ENCODE measurements at regions not wholly inside any gene's neighbourhood (a gene's known extent, or its start where the extent isn't known, plus 50 kb on each side); places are given as distances from the start of the nearest gene placed in this dataset.

- TF ChIP-seq EZH2 (IDR thresholded peaks at IDR 0.05; ENCODE audit: insufficient read depth, low read length) (no peak), CTCF (IDR thresholded peaks at IDR 0.05; ENCODE audit: insufficient read depth, low read depth, low read length) (no peak)
Observed at GRCh38 chr4:1459081-1459721, 53.0 kb upstream of the NKX1-1 start.

Data from astrocyte (in vitro differentiated cells and primary cell).